ENCODE measurements at regions not wholly inside any gene's neighbourhood (a gene's known extent, or its start where the extent isn't known, plus 50 kb on each side); places are given as distances from the start of the nearest gene placed in this dataset.
A peak's percentile ranks its signal among the peaks of the same experiment; 100 is the strongest.

- no peak for ATAC-seq
These were observed 88.3 kb upstream of the PLEKHG7 start for GRCh38 chr12:92614502-92614901.

- ATAC-seq, result no peak
These were observed 88.8 kb upstream of the PLEKHG7 start for GRCh38 chr12:92614001-92614400.

GRCh38 chr12:92612611-92613010 is 90.2 kb upstream of the PLEKHG7 start:
- ATAC-seq, result no peak

- no peak for ATAC-seq
These were observed 94.4 kb upstream of the PLEKHG7 start for GRCh38 chr12:92608151-92609091.

GRCh38 chr12:92606956-92607355 is 95.8 kb upstream of the PLEKHG7 start:
- ATAC-seq, result no peak

- no peak for ATAC-seq
These were observed 97.1 kb upstream of the PLEKHG7 start for GRCh38 chr12:92605621-92606170.

- no peak for ATAC-seq
These were observed 98.0 kb upstream of the PLEKHG7 start for GRCh38 chr12:92604786-92605185.

- ATAC-seq, result peak; percentile 35
These were observed 98.9 kb upstream of the PLEKHG7 start for GRCh38 chr12:92603741-92604432.

GRCh38 chr12:92602930-92603623 is 99.7 kb upstream of the PLEKHG7 start:
- no peak for ATAC-seq

GRCh38 chr12:92602476-92602875 is 100.3 kb upstream of the PLEKHG7 start:
- ATAC-seq, result peak; percentile 76

- no peak for ATAC-seq
These were observed 101.1 kb upstream of the PLEKHG7 start for GRCh38 chr12:92601680-92602079.

- no peak for ATAC-seq
These were observed 101.6 kb upstream of the PLEKHG7 start for GRCh38 chr12:92601176-92601575.

- no peak for ATAC-seq
These were observed 102.7 kb upstream of the PLEKHG7 start for GRCh38 chr12:92600052-92600451.

GRCh38 chr12:92597997-92598396 is 104.8 kb upstream of the PLEKHG7 start:
- peak; percentile 61 for ATAC-seq

- ATAC-seq, result no peak
These were observed 105.7 kb upstream of the PLEKHG7 start for GRCh38 chr12:92597118-92597517.

GRCh38 chr12:92596383-92596782 is 106.4 kb upstream of the PLEKHG7 start:
- no peak for ATAC-seq

GRCh38 chr12:92595663-92596062 is 107.1 kb upstream of the PLEKHG7 start:
- ATAC-seq, result peak; percentile 64

- ATAC-seq, result peak; percentile 91
These were observed 108.9 kb upstream of the PLEKHG7 start for GRCh38 chr12:92593734-92594402.

- peak; percentile 86 for ATAC-seq
These were observed 117.6 kb upstream of the PLEKHG7 start for GRCh38 chr12:92585115-92585727.

GRCh38 chr12:92583910-92584309 is 118.9 kb upstream of the PLEKHG7 start:
- ATAC-seq, result no peak

- ATAC-seq, result no peak
These were observed 119.9 kb upstream of the PLEKHG7 start for GRCh38 chr12:92582893-92583292.

- ATAC-seq, result no peak
These were observed 120.3 kb upstream of the PLEKHG7 start for GRCh38 chr12:92582475-92582874.
